Peyer's patch (tissue), 4 donors: ENCODE measurements at regions not wholly inside any gene's neighbourhood (a gene's known extent, or its start where the extent isn't known, plus 50 kb on each side); places are given as distances from the start of the nearest gene placed in this dataset.

Experiments
- DNase-seq, 3 donors: peaks; one replicate each; pipeline ENCODE4 v3.0.0-alpha.2; 2017 to 2019
- H3K27ac ChIP-seq, 4 donors: fragments of 200-600 bp; sonication (generic); one replicate each; pipeline ENCODE4 v1.5.1; 2016 to 2019
- H3K27me3 ChIP-seq, 2 donors: fragments of 200-600 bp; sonication (generic); one replicate each; pipeline ENCODE4 v1.5.1; 2019
- H3K36me3 ChIP-seq, 3 donors: fragments of 200-600 bp; sonication (generic); one replicate each; pipeline ENCODE4 v1.5.1; 2016 to 2019
- H3K4me1 ChIP-seq, 4 donors: fragments of 200-600 bp; sonication (generic); one replicate each; pipeline ENCODE4 v1.5.1; 2016 to 2019
- H3K4me3 ChIP-seq, 4 donors: fragments of 200-600 bp; sonication (generic); 1 replicate in 3 of 4; 2 replicates in 1 of 4; pipeline ENCODE4 v1.5.1; 2016 to 2019; ENCODE audit warnings: mild to moderate bottlenecking in 1 of 4
- H3K9me3 ChIP-seq, 4 donors: fragments of 200-600 bp; sonication (generic); one replicate each; pipeline ENCODE4 v1.5.1; 2016 to 2019; ENCODE audit warnings: mild to moderate bottlenecking in 1 of 4
- POLR2A ChIP-seq, 2 donors: fragments of 450-650 bp; IDR thresholded peaks; one replicate each; pipeline ENCODE4 v1.5.1; 2017; ENCODE audit warnings: antibody characterized with exemption in 2 of 2, mild to moderate bottlenecking in 2 of 2, moderate library complexity in 2 of 2
- TF ChIP-seq, protein P1 (sequence below), 6 experiments: fragments of 450-650 bp in 4 of 6; fragments of 200-600 bp in 2 of 6; sonication (generic) in 1 of 6; IDR thresholded peaks; one replicate each; pipeline ENCODE4 v1.5.1; 2017 to 2019; ENCODE audit warnings: antibody characterized with exemption in 6 of 6, mild to moderate bottlenecking in 3 of 6, moderate library complexity in 1 of 6

DNA sequence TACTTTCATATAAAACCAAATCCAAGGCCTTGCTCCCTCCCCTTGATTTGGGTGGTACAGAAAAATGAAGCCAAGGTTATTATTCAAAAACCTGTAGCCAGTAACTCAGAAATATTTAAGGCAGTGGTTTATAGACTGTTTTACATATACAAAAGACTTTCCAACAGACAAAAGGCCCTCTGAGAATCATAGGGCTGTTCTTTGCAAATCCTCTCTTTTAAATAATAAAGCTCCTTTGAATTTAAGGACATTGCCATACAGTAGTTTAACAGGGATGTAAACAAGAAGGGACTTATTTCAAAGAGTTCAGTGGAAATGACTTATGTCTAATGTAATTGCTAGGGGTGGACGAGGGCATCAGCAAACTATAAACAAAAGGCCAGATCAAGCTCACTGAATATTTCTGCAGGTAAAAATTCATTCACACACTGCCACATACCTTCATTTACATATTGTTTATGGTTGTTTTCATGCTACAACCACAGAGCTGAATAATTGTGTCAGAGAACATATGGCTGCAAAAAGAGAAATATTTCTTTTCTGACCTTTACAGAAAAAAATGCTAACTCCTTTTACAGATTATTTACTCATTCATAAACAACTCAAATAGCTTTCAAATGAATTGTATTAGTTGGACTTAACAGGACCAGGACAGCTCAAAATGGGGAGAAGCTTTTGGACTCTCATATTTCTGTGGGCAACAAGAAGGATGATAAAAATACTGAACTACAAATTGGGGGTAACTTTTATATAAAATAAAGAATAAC is 665.6 kb downstream of the SLITRK1 start:
- H3K4me3 ChIP-seq = no peak overlapping the region
- peaks cover 0 to 12% (median 0%) of the 10 kb centered on the region in 4 donors for H3K9me3 ChIP-seq

DNA sequence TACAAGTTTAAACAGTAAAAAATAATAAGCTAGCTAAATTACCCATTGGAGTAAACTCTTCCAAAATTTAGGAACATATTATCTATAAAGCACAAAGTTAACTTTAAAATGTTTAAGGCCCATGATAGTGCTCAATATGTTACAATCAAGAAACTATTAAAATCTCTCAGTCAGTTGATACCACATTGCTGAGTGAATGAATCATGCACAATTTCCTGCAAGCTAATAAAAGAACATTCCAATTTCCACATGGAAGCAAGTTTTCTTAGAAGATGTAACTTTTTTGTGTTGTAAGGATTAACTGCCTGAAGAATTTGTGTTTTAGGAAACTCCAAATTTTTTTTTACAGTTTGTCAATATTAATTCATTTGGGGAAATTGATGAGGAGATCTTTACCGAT is 666.6 kb downstream of the SLITRK1 start:
- Histone ChIP-seq H3K4me3 (no peak overlapping the region), H3K4me1 (no peaks in the 10 kb centered on the region), H3K27me3 (no peaks in the 10 kb centered on the region), H3K9me3 (peaks cover 0 to 15% (median 0%) of the 10 kb centered on the region in 4 donors), H3K36me3 (no peaks in the 10 kb centered on the region), H3K27ac (no peak overlapping the region)
- no peak for DNase-seq
- no peak for TF ChIP-seq POLR2A (IDR thresholded peaks at IDR 0.05)
- TF ChIP-seq, protein P1, sequence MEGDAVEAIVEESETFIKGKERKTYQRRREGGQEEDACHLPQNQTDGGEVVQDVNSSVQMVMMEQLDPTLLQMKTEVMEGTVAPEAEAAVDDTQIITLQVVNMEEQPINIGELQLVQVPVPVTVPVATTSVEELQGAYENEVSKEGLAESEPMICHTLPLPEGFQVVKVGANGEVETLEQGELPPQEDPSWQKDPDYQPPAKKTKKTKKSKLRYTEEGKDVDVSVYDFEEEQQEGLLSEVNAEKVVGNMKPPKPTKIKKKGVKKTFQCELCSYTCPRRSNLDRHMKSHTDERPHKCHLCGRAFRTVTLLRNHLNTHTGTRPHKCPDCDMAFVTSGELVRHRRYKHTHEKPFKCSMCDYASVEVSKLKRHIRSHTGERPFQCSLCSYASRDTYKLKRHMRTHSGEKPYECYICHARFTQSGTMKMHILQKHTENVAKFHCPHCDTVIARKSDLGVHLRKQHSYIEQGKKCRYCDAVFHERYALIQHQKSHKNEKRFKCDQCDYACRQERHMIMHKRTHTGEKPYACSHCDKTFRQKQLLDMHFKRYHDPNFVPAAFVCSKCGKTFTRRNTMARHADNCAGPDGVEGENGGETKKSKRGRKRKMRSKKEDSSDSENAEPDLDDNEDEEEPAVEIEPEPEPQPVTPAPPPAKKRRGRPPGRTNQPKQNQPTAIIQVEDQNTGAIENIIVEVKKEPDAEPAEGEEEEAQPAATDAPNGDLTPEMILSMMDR (IDR thresholded peaks at IDR 0.05) = no peak

More for the DNA sequence above, 665.6 kb downstream of the SLITRK1 start:
- H3K27me3 ChIP-seq = no peaks in the 10 kb centered on the region
- no peak overlapping the region for H3K27ac ChIP-seq
- TF ChIP-seq POLR2A (IDR thresholded peaks at IDR 0.05) = no peak
- TF ChIP-seq, protein P1 (IDR thresholded peaks at IDR 0.05) = no peak
- DNase-seq = no peak
- H3K36me3 ChIP-seq = no peaks in the 10 kb centered on the region
- H3K4me1 ChIP-seq = no peaks in the 10 kb centered on the region

DNA sequence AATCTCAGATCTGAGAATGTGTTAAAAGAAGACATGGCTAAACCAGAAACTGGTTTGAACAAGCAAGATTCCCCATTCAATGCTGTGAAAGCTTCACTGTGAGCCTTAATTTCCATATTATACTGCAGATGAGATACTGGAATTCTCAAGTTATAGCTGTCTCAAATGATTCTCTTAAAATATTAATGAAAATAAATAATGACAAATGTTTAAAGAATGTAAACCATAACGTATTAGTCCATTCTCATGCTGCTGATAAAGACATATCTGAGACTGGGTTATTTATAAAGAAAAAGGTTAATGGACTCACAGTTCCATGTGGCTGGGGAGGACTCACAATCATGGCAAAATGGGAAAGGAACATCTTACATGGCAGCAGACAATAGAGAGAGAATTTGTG is 667.8 kb downstream of the SLITRK1 start:
- DNase-seq = no peak
- Histone ChIP-seq H3K9me3 (peaks cover 0 to 15% (median 0%) of the 10 kb centered on the region in 4 donors), H3K27me3 (no peaks in the 10 kb centered on the region), H3K4me1 (no peaks in the 10 kb centered on the region), H3K27ac (no peak overlapping the region), H3K4me3 (no peak overlapping the region), H3K36me3 (no peaks in the 10 kb centered on the region)
- no peak for TF ChIP-seq POLR2A (IDR thresholded peaks at IDR 0.05)
- TF ChIP-seq, protein P1 (IDR thresholded peaks at IDR 0.05) = no peak

DNA sequence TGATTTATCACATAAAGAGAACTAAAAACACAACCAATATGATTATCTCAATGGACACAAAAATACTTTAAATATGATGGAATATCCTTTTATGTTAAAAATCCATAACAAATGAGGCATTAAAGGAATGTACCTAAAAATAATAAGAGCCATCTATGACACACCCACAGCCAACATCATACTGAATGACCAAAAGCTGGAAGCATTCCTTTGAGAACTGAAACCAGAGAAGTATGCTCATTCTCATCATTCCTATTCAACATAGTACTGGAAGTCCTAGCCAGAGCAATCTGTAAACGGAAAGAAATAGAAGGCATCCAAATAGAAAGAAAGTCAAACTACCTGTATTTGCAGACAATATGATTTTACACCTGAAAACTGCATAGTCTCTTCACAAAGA is 671.0 kb downstream of the SLITRK1 start:
- Histone ChIP-seq H3K9me3 (peaks cover 0 to 15% (median 0%) of the 10 kb centered on the region in 4 donors), H3K4me3 (no peak overlapping the region), H3K27ac (no peak overlapping the region), H3K27me3 (no peaks in the 10 kb centered on the region), H3K4me1 (no peaks in the 10 kb centered on the region), H3K36me3 (no peaks in the 10 kb centered on the region)
- DNase-seq = no peak
- TF ChIP-seq POLR2A (IDR thresholded peaks at IDR 0.05) = no peak
- TF ChIP-seq, protein P1 (IDR thresholded peaks at IDR 0.05) = no peak

DNA sequence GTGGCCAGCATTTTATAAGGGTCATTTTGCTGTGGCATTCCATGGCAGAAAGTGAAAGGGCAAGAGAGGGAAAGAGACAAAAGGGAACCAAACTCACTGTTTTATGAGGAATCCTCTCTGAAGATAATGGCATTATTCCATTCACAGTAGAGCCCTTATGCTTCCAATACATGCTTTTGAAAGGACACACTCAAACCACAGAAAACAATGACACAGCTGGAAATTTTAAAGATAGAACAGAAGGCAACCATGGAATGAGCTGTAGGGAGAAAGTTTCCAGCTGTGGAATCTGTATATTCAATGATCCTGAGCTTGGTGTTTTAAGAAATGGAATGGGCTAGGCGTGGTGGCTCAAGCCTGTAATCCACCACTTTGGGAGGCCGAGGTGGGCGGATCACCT is 677.4 kb downstream of the SLITRK1 start:
- no peak for TF ChIP-seq POLR2A (IDR thresholded peaks at IDR 0.05)
- TF ChIP-seq, protein P1 (IDR thresholded peaks at IDR 0.05) = no peak
- Histone ChIP-seq H3K4me1 (no peaks in the 10 kb centered on the region), H3K27ac (no peak overlapping the region), H3K9me3 (no peaks in the 10 kb centered on the region), H3K36me3 (no peaks in the 10 kb centered on the region), H3K27me3 (no peaks in the 10 kb centered on the region), H3K4me3 (no peak overlapping the region)
- no peak for DNase-seq
